ENCODE measurements at regions not wholly inside any gene's neighbourhood (a gene's known extent, or its start where the extent isn't known, plus 50 kb on each side); places are given as distances from the start of the nearest gene placed in this dataset.

GRCh38 chr3:110181226-110181625 is 843.9 kb upstream of the DPPA4 start:
- TF ChIP-seq EZH2 (IDR thresholded peaks at IDR 0.05; ENCODE audit: borderline replicate concordance, low read length) (no peak), CTCF (conservative IDR thresholded peaks at IDR 0.05 in 1 of 2, IDR thresholded peaks at IDR 0.05 in 1 of 2; ENCODE audit: extremely low read depth in 1 of 2, insufficient read depth in 1 of 2, low read depth in 1 of 2, low read length in 2 of 2) (no peak)

Data from mammary epithelial cell (primary cell).